ENCODE measurements at regions not wholly inside any gene's neighbourhood (a gene's known extent, or its start where the extent isn't known, plus 50 kb on each side); places are given as distances from the start of the nearest gene placed in this dataset.

GRCh38 chr3:194851254-194851653 is 165.6 kb downstream of the FAM43A start:
- no peak overlapping the region for H2AFZ ChIP-seq (ENCODE audit: low read length)
- no peak overlapping the region for H3K9ac ChIP-seq (ENCODE audit: low read length)
- no peaks in the 10 kb centered on the region for H3K79me2 ChIP-seq (ENCODE audit: low read length)
- H3K4me2 ChIP-seq (ENCODE audit: low read depth, low read length): no peak overlapping the region
- H3K4me3 ChIP-seq (ENCODE audit: low read length): no peak overlapping the region
- H3K9me3 ChIP-seq (replicated peaks; ENCODE audit: insufficient read depth, low read length): no peaks in the 10 kb centered on the region
- H3K9me2 ChIP-seq (replicated peaks; ENCODE audit: insufficient read depth, low read length): no peaks in the 10 kb centered on the region
- no peak overlapping the region for H3K27ac ChIP-seq (ENCODE audit: low read length)
- no peaks in the 10 kb centered on the region for H3K27me3 ChIP-seq (replicated peaks; ENCODE audit: insufficient read depth, low read length)
- no peaks in the 10 kb centered on the region for H3K36me3 ChIP-seq (replicated peaks; ENCODE audit: insufficient read depth, low read length)
- TF ChIP-seq EZH2phosphoT487 (IDR thresholded peaks at IDR 0.05; ENCODE audit: low read length): no peak
- TF ChIP-seq CTCF (IDR thresholded peaks at IDR 0.05; ENCODE audit: low read length): no peak
- TF ChIP-seq EZH2 (optimal IDR thresholded peaks at IDR 0.05; ENCODE audit: low read depth, low read length): no peak
- H4K20me1 ChIP-seq (ENCODE audit: insufficient read depth, low read length): no peaks in the 10 kb centered on the region
- no peaks in the 10 kb centered on the region for H3F3A ChIP-seq (ENCODE audit: insufficient read depth, low read length)
- no peak for DNase-seq
- no peaks in the 10 kb centered on the region for H3K4me1 ChIP-seq (ENCODE audit: low read length)

DNA sequence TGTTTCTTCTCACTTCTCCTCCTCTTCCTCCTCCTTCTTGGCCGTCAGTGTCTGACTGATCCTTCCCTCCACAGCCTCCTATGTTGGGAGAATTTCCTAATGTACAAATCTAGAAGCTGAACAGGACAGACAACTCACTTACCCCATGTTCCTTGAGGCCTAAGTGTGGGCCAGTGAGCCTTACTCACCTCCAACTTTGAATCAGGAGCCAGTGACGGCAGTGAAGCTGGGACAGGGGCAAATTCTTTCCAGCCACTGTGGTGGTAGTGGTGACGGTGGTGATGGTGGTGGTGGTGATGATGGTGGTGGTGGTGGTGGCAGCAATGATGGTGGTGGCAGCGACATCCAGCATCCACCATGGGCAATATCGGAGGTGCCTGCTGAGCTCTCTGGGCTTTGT is 166.3 kb downstream of the FAM43A start:
- Histone ChIP-seq H3F3A (ENCODE audit: insufficient read depth, low read length) (no peaks in the 10 kb centered on the region), H3K9me2 (replicated peaks; ENCODE audit: insufficient read depth, low read length) (no peaks in the 10 kb centered on the region), H3K79me2 (ENCODE audit: low read length) (no peaks in the 10 kb centered on the region), H2AFZ (ENCODE audit: low read length) (no peak overlapping the region), H3K9ac (ENCODE audit: low read length) (no peak overlapping the region), H3K4me3 (ENCODE audit: low read length) (no peak overlapping the region), H3K9me3 (replicated peaks; ENCODE audit: insufficient read depth, low read length) (no peaks in the 10 kb centered on the region), H3K27me3 (replicated peaks; ENCODE audit: insufficient read depth, low read length) (no peaks in the 10 kb centered on the region), H3K27ac (ENCODE audit: low read length) (no peak overlapping the region), H4K20me1 (ENCODE audit: insufficient read depth, low read length) (no peaks in the 10 kb centered on the region), H3K4me2 (ENCODE audit: low read depth, low read length) (no peak overlapping the region), H3K4me1 (ENCODE audit: low read length) (no peaks in the 10 kb centered on the region), H3K36me3 (replicated peaks; ENCODE audit: insufficient read depth, low read length) (no peaks in the 10 kb centered on the region)
- no peak for DNase-seq
- no peak for TF ChIP-seq EZH2phosphoT487 (IDR thresholded peaks at IDR 0.05; ENCODE audit: low read length)
- no peak for TF ChIP-seq EZH2 (optimal IDR thresholded peaks at IDR 0.05; ENCODE audit: low read depth, low read length)
- no peak for TF ChIP-seq CTCF (IDR thresholded peaks at IDR 0.05; ENCODE audit: low read length)

- Histone ChIP-seq H3K9me3 (replicated peaks; ENCODE audit: insufficient read depth, low read length) (no peaks in the 10 kb centered on the region), H3K36me3 (replicated peaks; ENCODE audit: insufficient read depth, low read length) (no peaks in the 10 kb centered on the region), H3K27ac (ENCODE audit: low read length) (no peak overlapping the region), H3F3A (ENCODE audit: insufficient read depth, low read length) (no peaks in the 10 kb centered on the region), H3K27me3 (replicated peaks; ENCODE audit: insufficient read depth, low read length) (no peaks in the 10 kb centered on the region), H3K79me2 (ENCODE audit: low read length) (no peaks in the 10 kb centered on the region), H4K20me1 (ENCODE audit: insufficient read depth, low read length) (no peaks in the 10 kb centered on the region), H3K4me1 (ENCODE audit: low read length) (no peaks in the 10 kb centered on the region), H3K4me2 (ENCODE audit: low read depth, low read length) (no peak overlapping the region), H2AFZ (ENCODE audit: low read length) (no peak overlapping the region), H3K9me2 (replicated peaks; ENCODE audit: insufficient read depth, low read length) (no peaks in the 10 kb centered on the region), H3K4me3 (ENCODE audit: low read length) (no peak overlapping the region), H3K9ac (ENCODE audit: low read length) (no peak overlapping the region)
- TF ChIP-seq EZH2 (optimal IDR thresholded peaks at IDR 0.05; ENCODE audit: low read depth, low read length) (no peak), EZH2phosphoT487 (IDR thresholded peaks at IDR 0.05; ENCODE audit: low read length) (no peak), CTCF (IDR thresholded peaks at IDR 0.05; ENCODE audit: low read length) (no peak)
- DNase-seq: no peak
Measured at GRCh38 chr3:194852345-194852744, 166.7 kb downstream of the FAM43A start.

Data from MM.1S (cell line).